A673 (cell line): ENCODE measurements at regions not wholly inside any gene's neighbourhood (a gene's known extent, or its start where the extent isn't known, plus 50 kb on each side); places are given as distances from the start of the nearest gene placed in this dataset.

Experiments
- BruUV-seq: library from RNA; stranded (reverse); fragments of 400-500 nt; replicated peaks from 2 replicates; lab custom pipeline; 2021; lab: Mats Ljungman, UMichigan
- CTCF ChIA-PET: fragments of 300-600 bp; sonication (Branson Sonifier 250); formaldehyde crosslinking; loops from one replicate; lab custom pipeline; 2022; ENCODE audit warnings: antibody characterized with exemption; lab: Charles Lee
- POLR2A ChIA-PET: fragments of 300-600 bp; sonication (Branson Sonifier 250); formaldehyde crosslinking; loops from one replicate; lab custom pipeline; 2022; ENCODE audit warnings: antibody characterized with exemption; ENCODE audit not compliant: low non-redundant PET; lab: Charles Lee
- DNase-seq: peaks from one replicate; pipeline ENCODE4 v3.0.0-alpha.2; 2015; ENCODE audit warnings: low spot score
- H3K27ac ChIP-seq: fragments of 200-600 bp; sonication (generic); 2 replicates; pipeline ENCODE4 v1.5.1; 2016; ENCODE audit warnings: mixed run types, low read depth, mild to moderate bottlenecking, mixed read lengths, antibody characterized with exemption, low read length; ENCODE audit not compliant: poor library complexity, severe bottlenecking
- H3K27me3 ChIP-seq: fragments of 200-600 bp; sonication (generic); replicated peaks from 2 replicates; pipeline ENCODE4 v1.6.1; 2017; ENCODE audit warnings: mixed run types, low read depth, mild to moderate bottlenecking, mixed read lengths, antibody characterized with exemption, low read length; ENCODE audit not compliant: insufficient read depth, poor library complexity
- H3K36me3 ChIP-seq: fragments of 200-600 bp; sonication (generic); 2 replicates; pipeline ENCODE4 v1.6.1; 2016; ENCODE audit warnings: mixed run types, mild to moderate bottlenecking, mixed read lengths, antibody characterized with exemption, low read length; ENCODE audit not compliant: insufficient read depth, poor library complexity, severe bottlenecking
- H3K4me1 ChIP-seq: fragments of 200-600 bp; sonication (generic); 2 replicates; pipeline ENCODE4 v1.6.1; 2017; ENCODE audit warnings: mixed run types, mild to moderate bottlenecking, mixed read lengths, antibody characterized with exemption, low read length; ENCODE audit not compliant: insufficient read depth, poor library complexity, severe bottlenecking
- H3K4me3 ChIP-seq: fragments of 200-600 bp; sonication (generic); 2 replicates; pipeline ENCODE4 v1.5.1; 2016; ENCODE audit warnings: low read depth, mixed run types, mild to moderate bottlenecking, mixed read lengths, low read length; ENCODE audit not compliant: poor library complexity, severe bottlenecking
- H3K9me3 ChIP-seq: fragments of 200-600 bp; sonication (generic); 2 replicates; pipeline ENCODE4 v1.6.1; 2016; ENCODE audit warnings: mixed run types, low read depth, mild to moderate bottlenecking, mixed read lengths, antibody characterized with exemption, low read length; ENCODE audit not compliant: poor library complexity, severe bottlenecking
- CTCF ChIP-seq: fragments of 300-800, 200-600 bp; sonication (generic); conservative IDR thresholded peaks from 2 replicates; pipeline ENCODE4 v1.5.1; 2017; ENCODE audit warnings: low read depth, mild to moderate bottlenecking, antibody characterized with exemption, low read length, moderate library complexity, mixed read lengths
- EZH2 ChIP-seq: fragments of 200-600 bp; sonication (generic); IDR thresholded peaks from 2 replicates; pipeline ENCODE4 v1.6.1; 2017; ENCODE audit warnings: borderline replicate concordance, low read depth, mild to moderate bottlenecking, mixed read lengths, antibody characterized with exemption, low read length; ENCODE audit not compliant: poor library complexity, severe bottlenecking
- intact Hi-C: fragments of 100-400 bp; cut with micrococcal nuclease; formaldehyde crosslinking; loops from one replicate; pipeline ENCODE4 v1.10.0; 2022; ENCODE audit not compliant: unreplicated experiment

- no TSS peak for BruUV-seq
- H3K27me3 ChIP-seq: no peaks in the 10 kb centered on the region
- TF ChIP-seq EZH2 (no peak), CTCF (no peak)
- peaks cover 20% of the 10 kb centered on the region for H3K4me1 ChIP-seq
- H3K4me3 ChIP-seq: no peak overlapping the region
- H3K27ac ChIP-seq: no peak overlapping the region
- POLR2A ChIA-PET: no interaction called here
- CTCF ChIA-PET: no interaction called here
- peak; percentile 62 for DNase-seq
- intact Hi-C loops: no loop called here
- no peaks in the 10 kb centered on the region for H3K9me3 ChIP-seq
- no peaks in the 10 kb centered on the region for H3K36me3 ChIP-seq
These were observed 571.8 kb downstream of the ZPLD1 start for GRCh38 chr3:103006526-103007183.

- TF ChIP-seq EZH2 (no peak), CTCF (no peak)
- no peak overlapping the region for H3K4me3 ChIP-seq
- no peak overlapping the region for H3K27ac ChIP-seq
- no peak for DNase-seq
- intact Hi-C loops: no loop called here
- no peaks in the 10 kb centered on the region for H3K36me3 ChIP-seq
- no peaks in the 10 kb centered on the region for H3K27me3 ChIP-seq
- no peaks in the 10 kb centered on the region for H3K9me3 ChIP-seq
- H3K4me1 ChIP-seq: peaks cover 7% of the 10 kb centered on the region
- no TSS peak for BruUV-seq
- ChIA-PET CTCF (no interaction called here), POLR2A (no interaction called here)
These were observed 574.8 kb downstream of the ZPLD1 start for GRCh38 chr3:103009609-103010008.

- Histone ChIP-seq H3K9me3 (no peaks in the 10 kb centered on the region), H3K4me1 (no peaks in the 10 kb centered on the region), H3K27me3 (no peaks in the 10 kb centered on the region), H3K36me3 (no peaks in the 10 kb centered on the region), H3K27ac (no peak overlapping the region), H3K4me3 (no peak overlapping the region)
- intact Hi-C loops: no loop called here
- no peak for DNase-seq
- ChIA-PET CTCF (no interaction called here), POLR2A (no interaction called here)
- no TSS peak for BruUV-seq
- TF ChIP-seq CTCF (no peak), EZH2 (no peak)
These were observed 591.1 kb downstream of the ZPLD1 start for GRCh38 chr3:103025880-103026279.
